HG02981 (cell line): ENCODE measurements at regions not wholly inside any gene's neighbourhood (a gene's known extent, or its start where the extent isn't known, plus 50 kb on each side); places are given as distances from the start of the nearest gene placed in this dataset.

Experiments used
- ATAC-seq: cut with Tn5 transposase; IDR thresholded peaks from one replicate; pipeline ENCODE4 v1.9.1; 2021; ENCODE audit warnings: mild to moderate bottlenecking, moderate library complexity; ENCODE audit not compliant: unreplicated experiment

- ATAC-seq = no peak
Observed at GRCh38 chr2:58527647-58528046, 286.5 kb upstream of the FANCL start.

- no peak for ATAC-seq
Observed at GRCh38 chr2:58521803-58522554, 280.9 kb upstream of the FANCL start.

- no peak for ATAC-seq
Observed at GRCh38 chr2:58520903-58521302, 279.8 kb upstream of the FANCL start.

GRCh38 chr2:58517881-58518280 lies 276.8 kb upstream of the FANCL start:
- no peak for ATAC-seq

GRCh38 chr2:58516695-58517094 lies 275.6 kb upstream of the FANCL start:
- no peak for ATAC-seq

GRCh38 chr2:58515827-58516573 lies 274.9 kb upstream of the FANCL start:
- no peak for ATAC-seq

GRCh38 chr2:58514252-58514651 lies 273.1 kb upstream of the FANCL start:
- ATAC-seq = peak; percentile 45

GRCh38 chr2:58512878-58513277 lies 271.8 kb upstream of the FANCL start:
- no peak for ATAC-seq

GRCh38 chr2:58508006-58508405 lies 266.9 kb upstream of the FANCL start:
- ATAC-seq = no peak

GRCh38 chr2:58503918-58504317 lies 262.8 kb upstream of the FANCL start:
- no peak for ATAC-seq

- no peak for ATAC-seq
Observed at GRCh38 chr2:58502931-58503330, 261.8 kb upstream of the FANCL start.

GRCh38 chr2:58501371-58502160 lies 260.4 kb upstream of the FANCL start:
- ATAC-seq = no peak

- no peak for ATAC-seq
Observed at GRCh38 chr2:58497168-58497567, 256.0 kb upstream of the FANCL start.

GRCh38 chr2:58495806-58496205 lies 254.7 kb upstream of the FANCL start:
- no peak for ATAC-seq

- no peak for ATAC-seq
Observed at GRCh38 chr2:58494071-58494501, 253.0 kb upstream of the FANCL start.

- no peak for ATAC-seq
Observed at GRCh38 chr2:58484629-58485028, 243.5 kb upstream of the FANCL start.

- ATAC-seq = no peak
Observed at GRCh38 chr2:58484221-58484620, 243.1 kb upstream of the FANCL start.

- ATAC-seq = no peak
Observed at GRCh38 chr2:58483307-58483706, 242.2 kb upstream of the FANCL start.

GRCh38 chr2:58481670-58482069 lies 240.5 kb upstream of the FANCL start:
- ATAC-seq = no peak

- no peak for ATAC-seq
Observed at GRCh38 chr2:58480141-58480540, 239.0 kb upstream of the FANCL start.

- ATAC-seq = no peak
Observed at GRCh38 chr2:58479535-58480140, 238.5 kb upstream of the FANCL start.
